ENCODE measurements at regions not wholly inside any gene's neighbourhood (a gene's known extent, or its start where the extent isn't known, plus 50 kb on each side); places are given as distances from the start of the nearest gene placed in this dataset.

DNA sequence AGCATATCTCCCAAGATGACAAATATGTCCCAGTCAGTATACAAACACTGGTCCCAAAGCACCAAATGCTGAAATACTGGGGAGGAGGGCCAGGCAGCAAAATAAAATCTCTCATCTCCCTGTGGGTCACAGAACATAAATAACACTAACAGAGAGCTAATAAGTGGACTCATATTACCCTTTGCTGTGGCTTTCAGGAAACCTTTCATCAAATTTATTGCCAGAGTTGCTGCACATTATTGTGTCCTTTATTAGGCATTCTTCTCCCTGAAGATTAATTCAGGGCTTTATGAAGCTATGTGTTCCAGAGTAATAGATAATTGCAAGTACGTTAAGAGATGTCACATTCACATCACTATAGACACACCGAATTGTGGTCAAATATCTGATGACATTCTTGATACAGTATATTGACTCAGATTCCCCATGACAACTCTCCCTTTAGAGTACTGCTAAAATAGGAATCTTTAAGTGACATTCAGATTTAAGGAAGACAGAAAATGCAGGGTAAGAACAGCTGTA lies 124.1 kb upstream of the PRR32 start:
- H3K27ac ChIP-seq (ENCODE audit: low read depth, low read length) = no peak overlapping the region
- no peak overlapping the region for H4K91ac ChIP-seq (replicated peaks; ENCODE audit: insufficient read length, low read length)
- H3K4me2 ChIP-seq (ENCODE audit: insufficient read depth in 1 of 2, low read depth in 2 of 2, low read length in 2 of 2) = no peak overlapping the region
- H3K4me1 ChIP-seq (replicated peaks in 1 of 4; ENCODE audit: control insufficient read depth in 3 of 4, insufficient read depth in 4 of 4, low read length in 3 of 4) = no peaks in the 10 kb centered on the region
- no peaks in the 10 kb centered on the region for H3K23me2 ChIP-seq (ENCODE audit: low read depth, low read length)
- DNase-seq (ENCODE audit: low read depth in 1 of 2, low spot score in 2 of 2) = no peak
- no peak overlapping the region for H4K5ac ChIP-seq (ENCODE audit: insufficient read length, low read depth, low read length)
- no peak overlapping the region for H2AFZ ChIP-seq (ENCODE audit: low read length)
- no peaks in the 10 kb centered on the region for H3K36me3 ChIP-seq (ENCODE audit: control insufficient read depth in 2 of 4, insufficient read depth in 4 of 4, low read length in 3 of 4)
- H2BK120ac ChIP-seq (replicated peaks; ENCODE audit: low read depth, low read length) = no peak overlapping the region
- H3K79me1 ChIP-seq (ENCODE audit: low read depth, low read length) = no peaks in the 10 kb centered on the region
- H2BK20ac ChIP-seq (ENCODE audit: low read length) = no peak overlapping the region
- 95% methylated on average over 2 of the region's 2 CpGs; no CpG with 5 or more reads in 1 of the 2 experiments for WGBS, 2 experiments (ENCODE audit: extremely low coverage in 1 of 2, insufficient coverage in 1 of 2, insufficient read length in 1 of 2, insufficient replicate concordance in 2 of 2, low coverage in 1 of 2, low lambda C conversion rate in 2 of 2, missing lambda C conversion rate in 1 of 2)
- FAIRE-seq = no peak
- H2AK5ac ChIP-seq (ENCODE audit: low read depth, low read length) = no peak overlapping the region
- H3K23ac ChIP-seq (ENCODE audit: insufficient read length) = no peak overlapping the region
- H3K9me3 ChIP-seq (ENCODE audit: insufficient read depth in 2 of 2, low read depth in 1 of 2, low read length in 1 of 2) = no peaks in the 10 kb centered on the region
- H3K14ac ChIP-seq (ENCODE audit: insufficient read length) = no peak overlapping the region
- H3K4me3 ChIP-seq (ENCODE audit: extremely low read depth in 1 of 4, insufficient read depth in 2 of 4, low read depth in 3 of 4, low read length in 4 of 4) = no peak overlapping the region
- H3K9ac ChIP-seq (replicated peaks in 1 of 4; ENCODE audit: extremely low read depth in 1 of 4, low read depth in 3 of 4, low read length in 3 of 4) = no peak overlapping the region
- no peak overlapping the region for H3K18ac ChIP-seq (ENCODE audit: extremely low read depth, low read length)
- no peak overlapping the region for H2BK5ac ChIP-seq (ENCODE audit: low read depth, low read length)
- no peak overlapping the region for H2BK15ac ChIP-seq (ENCODE audit: low read length)
- ChIA-PET CTCF (ENCODE audit: partially characterized antibody) (interaction anchor here (0.6 kb wide), 1 partner anchor 872 kb away, joined by 5 read pairs; no protein-coding TSS in a partner anchor), POLR2A (ENCODE audit: partially characterized antibody) (no interaction called here)
- no peak overlapping the region for H4K8ac ChIP-seq (ENCODE audit: extremely low read depth, insufficient read depth, low read length)
- H3K27me3 ChIP-seq (replicated peaks in 1 of 4; ENCODE audit: control insufficient read depth in 3 of 4, extremely low read depth in 1 of 4, insufficient read depth in 3 of 4, low read length in 3 of 4) = no peaks in the 10 kb centered on the region
- no peaks in the 10 kb centered on the region for H3K79me2 ChIP-seq (ENCODE audit: control insufficient read depth in 1 of 2, insufficient read depth in 2 of 2, low read length in 2 of 2)
- H2BK12ac ChIP-seq (ENCODE audit: low read depth, low read length) = no peak overlapping the region
- H3K4ac ChIP-seq (replicated peaks; ENCODE audit: insufficient read length, low read depth, low read length) = no peak overlapping the region
- H4K20me1 ChIP-seq (replicated peaks in 1 of 2; ENCODE audit: control insufficient read depth in 1 of 2, insufficient read depth in 2 of 2, low read length in 2 of 2) = no peaks in the 10 kb centered on the region
- H3K56ac ChIP-seq (replicated peaks; ENCODE audit: insufficient read length, low read depth, low read length) = no peak overlapping the region
- TF ChIP-seq ZNF274 (IDR thresholded peaks at IDR 0.05; ENCODE audit: borderline replicate concordance, extremely low read depth, low read length) (no peak), RXRA (IDR thresholded peaks at IDR 0.05; ENCODE audit: insufficient read depth, low read depth, low read length) (no peak), CBX8 (IDR thresholded peaks at IDR 0.05; ENCODE audit: borderline replicate concordance, low read depth, low read length) (no peak), JUN (IDR thresholded peaks at IDR 0.05; ENCODE audit: low read depth, low read length) (no peak), GABPA (IDR thresholded peaks at IDR 0.05; ENCODE audit: borderline replicate concordance, insufficient read depth, low read length) (no peak)
- TF ChIP-seq, protein P1, sequence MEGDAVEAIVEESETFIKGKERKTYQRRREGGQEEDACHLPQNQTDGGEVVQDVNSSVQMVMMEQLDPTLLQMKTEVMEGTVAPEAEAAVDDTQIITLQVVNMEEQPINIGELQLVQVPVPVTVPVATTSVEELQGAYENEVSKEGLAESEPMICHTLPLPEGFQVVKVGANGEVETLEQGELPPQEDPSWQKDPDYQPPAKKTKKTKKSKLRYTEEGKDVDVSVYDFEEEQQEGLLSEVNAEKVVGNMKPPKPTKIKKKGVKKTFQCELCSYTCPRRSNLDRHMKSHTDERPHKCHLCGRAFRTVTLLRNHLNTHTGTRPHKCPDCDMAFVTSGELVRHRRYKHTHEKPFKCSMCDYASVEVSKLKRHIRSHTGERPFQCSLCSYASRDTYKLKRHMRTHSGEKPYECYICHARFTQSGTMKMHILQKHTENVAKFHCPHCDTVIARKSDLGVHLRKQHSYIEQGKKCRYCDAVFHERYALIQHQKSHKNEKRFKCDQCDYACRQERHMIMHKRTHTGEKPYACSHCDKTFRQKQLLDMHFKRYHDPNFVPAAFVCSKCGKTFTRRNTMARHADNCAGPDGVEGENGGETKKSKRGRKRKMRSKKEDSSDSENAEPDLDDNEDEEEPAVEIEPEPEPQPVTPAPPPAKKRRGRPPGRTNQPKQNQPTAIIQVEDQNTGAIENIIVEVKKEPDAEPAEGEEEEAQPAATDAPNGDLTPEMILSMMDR (IDR thresholded peaks at IDR 0.05; ENCODE audit: control extremely low read depth in 1 of 3, insufficient read depth in 1 of 3, low read depth in 1 of 3, low read length in 3 of 3) = no peak

Measured in H1 (cell line).